Tibial artery (tissue), 4 donors: ENCODE measurements at regions not wholly inside any gene's neighbourhood (a gene's known extent, or its start where the extent isn't known, plus 50 kb on each side); places are given as distances from the start of the nearest gene placed in this dataset.

Experiments used
- DNase-seq, 2 donors: peaks; one replicate each; pipeline ENCODE4 v3.0.0-alpha.2; 2019
- H3K27ac ChIP-seq, 2 donors: fragments of 200-600 bp; sonication (generic) in 1 of 2; 1 replicate in 1 of 2; 2 replicates in 1 of 2; pipeline ENCODE4 v1.5.1; 2018 to 2019; ENCODE audit warnings: mild to moderate bottlenecking in 1 of 2
- H3K27me3 ChIP-seq, 2 donors: fragments of 200-600 bp; sonication (generic) in 1 of 2; one replicate each; pipeline versions ENCODE4 v1.5.1 to v1.6.0; 2016 to 2019
- H3K36me3 ChIP-seq, 3 donors: fragments of 200-600 bp; sonication (generic) in 2 of 3; one replicate each; pipeline ENCODE4 v1.5.1; 2016 to 2019; ENCODE audit warnings: mild to moderate bottlenecking in 2 of 3
- H3K4me1 ChIP-seq, 4 donors: fragments of 200-600 bp; sonication (generic) in 2 of 4; 1 replicate in 3 of 4; 2 replicates in 1 of 4; pipeline ENCODE4 v1.5.1; 2016 to 2019
- H3K4me3 ChIP-seq, 2 donors: fragments of 200-600 bp; sonication (generic) in 1 of 2; 1 replicate in 1 of 2; 2 replicates in 1 of 2; pipeline ENCODE4 v1.5.1; 2018 to 2019; ENCODE audit warnings: mild to moderate bottlenecking in 2 of 2
- H3K9me3 ChIP-seq, 3 donors: fragments of 200-600 bp; sonication (generic) in 1 of 3; one replicate each; pipeline ENCODE4 v1.5.1; 2016 to 2019
- CTCF ChIP-seq, 2 experiments: fragments of 200-600 bp in 1 of 2; fragments of 450-650 bp in 1 of 2; IDR thresholded peaks; one replicate each; pipeline ENCODE4 v1.5.1; 2017 to 2019; ENCODE audit warnings: antibody characterized with exemption in 2 of 2, mild to moderate bottlenecking in 1 of 2, moderate library complexity in 1 of 2
- intact Hi-C: fragments of 100-400 bp; cut with DNase I; formaldehyde crosslinking; loops from one replicate; pipeline ENCODE4 v1.15.0; 2023; ENCODE audit warnings: low total_unique reads

DNA sequence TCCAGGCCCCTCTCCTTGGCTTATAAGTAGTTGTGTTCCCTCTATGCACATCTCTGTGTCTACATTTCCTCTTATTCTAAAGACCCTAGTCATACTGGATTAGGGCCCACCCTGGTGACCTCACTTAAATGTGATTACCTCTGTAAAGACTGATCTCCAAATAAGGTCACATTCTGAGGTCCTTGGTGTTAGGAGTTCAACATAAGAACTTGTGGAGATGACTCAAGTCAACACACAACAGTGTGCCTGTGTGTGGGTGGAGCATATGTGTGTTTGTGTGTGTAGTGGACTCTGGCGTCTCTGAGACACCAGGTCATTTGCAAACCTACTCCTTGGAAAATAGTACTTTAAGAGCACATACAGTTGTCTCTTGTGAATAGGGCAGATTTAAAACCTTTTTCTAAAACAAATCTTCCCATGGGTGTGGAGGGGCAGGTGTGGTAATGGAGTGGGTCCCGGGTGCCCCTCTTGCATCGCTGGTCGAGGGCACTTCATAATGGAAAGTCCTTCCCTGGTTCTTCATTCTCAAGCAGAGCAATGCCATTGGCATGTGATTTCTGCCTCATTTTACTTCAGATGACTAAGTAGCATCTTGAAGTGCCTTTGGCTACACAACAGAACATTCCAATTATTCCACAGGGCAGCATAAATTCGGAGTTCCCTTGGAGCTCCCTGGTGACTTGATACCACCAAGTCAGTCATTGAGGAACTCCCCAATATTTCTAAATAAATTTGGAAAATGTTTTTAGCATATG is 84.4 kb downstream of the C9orf152 start:
- no peaks in the 10 kb centered on the region for H3K36me3 ChIP-seq
- H3K4me3 ChIP-seq = no peak overlapping the region
- no peaks in the 10 kb centered on the region for H3K9me3 ChIP-seq
- no peak for TF ChIP-seq CTCF (IDR thresholded peaks at IDR 0.05)
- intact Hi-C loops = loop anchor here (10.0 kb wide), 1 partner anchor 1831 kb away; no protein-coding TSS in a partner anchor
- peak overlapping the region; percentile 91 to 93 for H3K27ac ChIP-seq
- no peak for DNase-seq
- no peaks in the 10 kb centered on the region for H3K27me3 ChIP-seq
- peaks cover 0 to 55% (median 43%) of the 10 kb centered on the region in 4 donors for H3K4me1 ChIP-seq

DNA sequence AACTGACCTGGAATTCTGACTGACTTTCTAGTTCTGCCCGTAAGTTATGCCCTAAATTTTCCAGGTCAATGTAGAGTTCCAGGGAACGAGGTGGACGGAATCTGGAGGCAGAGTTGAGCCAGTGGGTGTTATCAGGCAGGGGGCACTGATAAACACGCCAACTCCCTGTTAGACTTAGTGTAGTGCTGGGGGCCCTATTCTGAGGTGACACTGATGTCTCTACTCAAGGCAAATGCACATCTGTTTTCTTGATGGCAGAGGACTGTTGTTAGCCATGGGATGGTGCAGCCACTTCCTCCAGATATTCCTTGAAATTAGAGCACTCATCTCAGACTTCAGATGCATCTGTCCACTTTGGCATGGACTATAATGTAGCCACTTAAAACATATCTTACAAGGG is 83.5 kb downstream of the C9orf152 start:
- no peaks in the 10 kb centered on the region for H3K9me3 ChIP-seq

GRCh38 chr9:110125207-110125751 is 82.7 kb downstream of the C9orf152 start:
- intact Hi-C loops = loop anchor here (10.0 kb wide), 1 partner anchor 1830 kb away; no protein-coding TSS in a partner anchor
- H3K36me3 ChIP-seq = no peaks in the 10 kb centered on the region
- TF ChIP-seq CTCF (IDR thresholded peaks at IDR 0.05) = no peak
- peaks cover 0 to 73% (median 56%) of the 10 kb centered on the region in 4 donors for H3K4me1 ChIP-seq
- H3K27me3 ChIP-seq = no peaks in the 10 kb centered on the region
- peak; percentile 89 to 98 for DNase-seq
- peak overlapping the region; percentile 49 to 55 for H3K4me3 ChIP-seq
- peak overlapping the region; percentile 91 to 93 for H3K27ac ChIP-seq
- H3K9me3 ChIP-seq = no peaks in the 10 kb centered on the region

More for the DNA sequence above, 83.5 kb downstream of the C9orf152 start:
- no peaks in the 10 kb centered on the region for H3K36me3 ChIP-seq
- no peak overlapping the region for H3K4me3 ChIP-seq
- H3K27ac ChIP-seq = peak overlapping the region; percentile 91 to 93
- intact Hi-C loops = loop anchor here (10.0 kb wide), 1 partner anchor 1830 kb away; no protein-coding TSS in a partner anchor
- H3K4me1 ChIP-seq = peaks cover 0 to 65% (median 50%) of the 10 kb centered on the region in 4 donors
- DNase-seq = no peak
- H3K27me3 ChIP-seq = no peaks in the 10 kb centered on the region
- no peak for TF ChIP-seq CTCF (IDR thresholded peaks at IDR 0.05)

DNA sequence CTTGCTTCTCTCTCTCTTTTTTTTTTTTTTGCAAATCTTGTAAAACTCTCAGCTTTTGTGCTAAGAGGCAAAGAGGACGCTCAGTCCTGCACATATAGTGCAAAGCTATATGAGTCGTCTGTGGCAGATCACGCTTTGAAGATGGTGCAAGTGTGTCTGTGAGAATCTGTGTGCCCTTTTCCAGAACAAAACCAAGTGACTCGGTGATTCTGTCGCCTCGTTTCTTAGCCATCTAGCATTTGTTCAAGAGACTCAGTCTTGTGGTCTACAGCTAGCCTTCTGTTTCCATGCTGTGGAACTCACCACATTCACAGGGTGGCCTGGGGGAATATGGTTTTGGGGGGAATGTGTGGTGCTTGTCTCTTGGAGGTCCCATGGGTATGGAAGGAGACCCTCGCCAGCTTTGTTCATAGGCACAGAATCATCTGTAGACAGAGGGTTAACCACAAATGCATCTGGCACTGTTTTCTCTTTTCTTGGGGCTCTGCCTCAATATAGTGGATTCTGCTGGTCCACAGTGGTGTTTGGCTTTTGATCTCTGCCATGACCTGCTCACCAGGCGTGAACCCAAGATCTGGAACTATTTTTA is 82.1 kb downstream of the C9orf152 start:
- H3K27ac ChIP-seq = peak overlapping the region; percentile 91 to 93
- no peak for TF ChIP-seq CTCF (IDR thresholded peaks at IDR 0.05)
- H3K9me3 ChIP-seq = no peaks in the 10 kb centered on the region
- intact Hi-C loops = loop anchor here (10.0 kb wide), 1 partner anchor 1829 kb away; no protein-coding TSS in a partner anchor
- no peak for DNase-seq
- H3K36me3 ChIP-seq = no peaks in the 10 kb centered on the region
- peaks cover 0 to 79% (median 61%) of the 10 kb centered on the region in 4 donors for H3K4me1 ChIP-seq
- H3K27me3 ChIP-seq = no peaks in the 10 kb centered on the region
- H3K4me3 ChIP-seq = peak overlapping the region; percentile 49 to 55

- peaks cover 0 to 85% (median 67%) of the 10 kb centered on the region in 4 donors for H3K4me1 ChIP-seq
- DNase-seq = no peak
- no peaks in the 10 kb centered on the region for H3K9me3 ChIP-seq
- peak overlapping the region; percentile 49 to 55 for H3K4me3 ChIP-seq
- no peaks in the 10 kb centered on the region for H3K27me3 ChIP-seq
- TF ChIP-seq CTCF (IDR thresholded peaks at IDR 0.05) = no peak
- H3K36me3 ChIP-seq = no peaks in the 10 kb centered on the region
- intact Hi-C loops = loop anchor here (10.0 kb wide), 1 partner anchor 1828 kb away; no protein-coding TSS in a partner anchor
- peak overlapping the region; percentile 91 to 93 for H3K27ac ChIP-seq
Observed at GRCh38 chr9:110126499-110126941, 81.4 kb downstream of the C9orf152 start.
